ENCODE measurements at regions not wholly inside any gene's neighbourhood (a gene's known extent, or its start where the extent isn't known, plus 50 kb on each side); places are given as distances from the start of the nearest gene placed in this dataset.

GRCh38 chr16:85321509-85322271 lies 209.4 kb upstream of the CIBAR2 start:
- in situ Hi-C loops (cut with MboI; ENCODE audit: low pct_unique_long_range_greater_than_20kb, low sequenced_read_pairs, unreplicated experiment) = no loop called here

GRCh38 chr16:85323230-85323960 lies 211.1 kb upstream of the CIBAR2 start:
- no peak for DNase-seq (ENCODE audit: low spot score)
- TF ChIP-seq CTCF (IDR thresholded peaks at IDR 0.05; ENCODE audit: extremely low read depth, insufficient read depth, missing control alignments) = no peak
- in situ Hi-C loops (cut with MboI; ENCODE audit: low pct_unique_long_range_greater_than_20kb, low sequenced_read_pairs, unreplicated experiment) = no loop called here

More at GRCh38 chr16:85321509-85322271, 209.4 kb upstream of the CIBAR2 start:
- TF ChIP-seq CTCF (IDR thresholded peaks at IDR 0.05; ENCODE audit: extremely low read depth, insufficient read depth, missing control alignments) = no peak
- DNase-seq (ENCODE audit: low spot score) = no peak

- in situ Hi-C loops (cut with MboI; ENCODE audit: low pct_unique_long_range_greater_than_20kb, low sequenced_read_pairs, unreplicated experiment) = no loop called here
- no peak for DNase-seq (ENCODE audit: low spot score)
These were observed 211.6 kb upstream of the CIBAR2 start for GRCh38 chr16:85323961-85324253.

GRCh38 chr16:85324488-85324887 lies 212.2 kb upstream of the CIBAR2 start:
- no peak for TF ChIP-seq CTCF (IDR thresholded peaks at IDR 0.05; ENCODE audit: extremely low read depth, insufficient read depth, missing control alignments)
- in situ Hi-C loops (cut with MboI; ENCODE audit: low pct_unique_long_range_greater_than_20kb, low sequenced_read_pairs, unreplicated experiment) = no loop called here

More at GRCh38 chr16:85323961-85324253, 211.6 kb upstream of the CIBAR2 start:
- no peak for TF ChIP-seq CTCF (IDR thresholded peaks at IDR 0.05; ENCODE audit: extremely low read depth, insufficient read depth, missing control alignments)

GRCh38 chr16:85326113-85326793 lies 214.0 kb upstream of the CIBAR2 start:
- no peak for TF ChIP-seq CTCF (IDR thresholded peaks at IDR 0.05; ENCODE audit: extremely low read depth, insufficient read depth, missing control alignments)
- in situ Hi-C loops (cut with MboI; ENCODE audit: low pct_unique_long_range_greater_than_20kb, low sequenced_read_pairs, unreplicated experiment) = no loop called here

More at GRCh38 chr16:85324488-85324887, 212.2 kb upstream of the CIBAR2 start:
- no peak for DNase-seq (ENCODE audit: low spot score)

GRCh38 chr16:85326794-85327181 lies 214.5 kb upstream of the CIBAR2 start:
- in situ Hi-C loops (cut with MboI; ENCODE audit: low pct_unique_long_range_greater_than_20kb, low sequenced_read_pairs, unreplicated experiment) = no loop called here
- no peak for DNase-seq (ENCODE audit: low spot score)
- TF ChIP-seq CTCF (IDR thresholded peaks at IDR 0.05; ENCODE audit: extremely low read depth, insufficient read depth, missing control alignments) = no peak

More at GRCh38 chr16:85326113-85326793, 214.0 kb upstream of the CIBAR2 start:
- DNase-seq (ENCODE audit: low spot score) = no peak
